SU-DHL-6 (cell line): ENCODE measurements at regions not wholly inside any gene's neighbourhood (a gene's known extent, or its start where the extent isn't known, plus 50 kb on each side); places are given as distances from the start of the nearest gene placed in this dataset.

Experiments
- CTCF ChIP-seq: fragments of 200-600 bp; sonication (generic); IDR thresholded peaks from one replicate; pipeline ENCODE4 v1.5.1; 2017; ENCODE audit warnings: antibody characterized with exemption, mild to moderate bottlenecking, low read length, moderate library complexity; ENCODE audit not compliant: insufficient read depth, poor library complexity, severe bottlenecking
- EZH2phosphoT487 ChIP-seq: fragments of 200-600 bp; sonication (generic), shearing (Covaris generic); conservative IDR thresholded peaks from 2 replicates; pipeline ENCODE4 v1.6.1; 2018; ENCODE audit warnings: mild to moderate bottlenecking, antibody characterized with exemption, low read length, moderate library complexity, mixed read lengths

GRCh38 chr2:67486041-67486796 lies 89.1 kb downstream of the ETAA1 start:
- TF ChIP-seq CTCF, result no peak
- TF ChIP-seq EZH2phosphoT487, result no peak
